HCT116 (cell line): ENCODE measurements at regions not wholly inside any gene's neighbourhood (a gene's known extent, or its start where the extent isn't known, plus 50 kb on each side); places are given as distances from the start of the nearest gene placed in this dataset.

ENCODE experiments used
- ATAC-seq: fragments of 200-7000 bp; cut with Tn5 transposase; 2 replicates; pipeline ENCODE4 v1.9.1; 2020; ENCODE audit warnings: mild to moderate bottlenecking, moderate library complexity
- BruUV-seq: library from RNA; stranded (reverse); fragments of 400-500 nt; replicated peaks from 2 replicates; lab custom pipeline; 2021; lab: Mats Ljungman, UMichigan
- CTCF ChIA-PET: fragments of 300-600 bp; sonication (Branson Sonifier 250); formaldehyde crosslinking; loops from one replicate; lab custom pipeline; 2021; ENCODE audit warnings: antibody characterized with exemption; lab: Charles Lee
- POLR2A ChIA-PET: fragments of 300-600, 350-600 bp; sonication (Branson Sonifier 250); formaldehyde crosslinking; loops from one replicate; lab custom pipeline; 2021; ENCODE audit warnings: antibody characterized with exemption; lab: Charles Lee
- RAD21 ChIA-PET, 2 experiments: fragments of 300-600 bp; sonication (Branson Sonifier 250); formaldehyde crosslinking; loops; one replicate each; lab custom pipeline; 2023; ENCODE audit warnings: low total read pairs in 2 of 2; ENCODE audit not compliant: uncharacterized antibody in 2 of 2, unreplicated experiment in 2 of 2, low non-redundant PET in 1 of 2; lab: Charles Lee
- DNase-seq: peaks from one replicate; pipeline ENCODE4 v3.0.0-alpha.2; 2010; ENCODE audit warnings: low read depth, low spot score
- H2AFZ ChIP-seq: fragments of 200-600 bp; shearing (Covaris generic), sonication (generic); 2 replicates; pipeline ENCODE4 v1.6.1; 2017; ENCODE audit warnings: low read depth, mixed run types, mixed read lengths, antibody characterized with exemption, low read length; ENCODE audit not compliant: poor library complexity, severe bottlenecking
- H3K27ac ChIP-seq: 2 replicates; pipeline ENCODE4 v1.5.1; 2012; ENCODE audit warnings: low read depth, low read length
- H3K27me3 ChIP-seq: fragments of 200-600 bp; sonication (generic); 2 replicates; pipeline ENCODE4 v1.6.1; 2016; ENCODE audit warnings: mixed run types, low read length, mixed read lengths; ENCODE audit not compliant: insufficient read depth
- H3K36me3 ChIP-seq, 2 experiments: fragments of 200-500 bp in 1 of 2; fragments of 200-600 bp in 1 of 2; sonication (Bioruptor generic) in 1 of 2; sonication (generic) in 1 of 2; 2 replicates each; pipeline versions ENCODE4 v1.5.1 to v1.6.1; 2014 to 2016; ENCODE audit warnings: low read length in 2 of 2, inconsistent platforms in 1 of 2, mixed read lengths in 1 of 2, mixed run types in 1 of 2; ENCODE audit not compliant: insufficient read depth in 2 of 2, control insufficient read depth in 1 of 2
- H3K4me1 ChIP-seq, 2 experiments: fragments of 200-600 bp in 1 of 2; sonication (generic) in 1 of 2; 2 replicates each; pipeline versions ENCODE4 v1.5.1 to v1.6.1; 2012 to 2017; ENCODE audit warnings: low read length in 2 of 2, inconsistent platforms in 1 of 2, mild to moderate bottlenecking in 1 of 2, mixed read lengths in 1 of 2, mixed run types in 1 of 2, moderate library complexity in 1 of 2; ENCODE audit not compliant: insufficient read depth in 2 of 2, control insufficient read depth in 1 of 2
- H3K4me2 ChIP-seq: fragments of 200-600 bp; sonication (generic); 2 replicates; pipeline ENCODE4 v1.6.1; 2017; ENCODE audit warnings: mixed run types, low read length, mixed read lengths
- H3K4me3 ChIP-seq, 2 experiments: fragments of 200-600 bp in 1 of 2; sonication (generic) in 1 of 2; replicated peaks in 1 of 2; 2 replicates each; pipeline ENCODE4 v1.5.1; 2011 to 2016; ENCODE audit warnings: low read length in 2 of 2, control low read depth in 1 of 2, low read depth in 1 of 2, mild to moderate bottlenecking in 1 of 2, mixed read lengths in 1 of 2, mixed run types in 1 of 2
- H3K79me2 ChIP-seq: fragments of 200-600 bp; sonication (generic); 2 replicates; pipeline ENCODE4 v1.6.1; 2017; ENCODE audit warnings: mild to moderate bottlenecking, mixed run types, low read length, moderate library complexity, mixed read lengths; ENCODE audit not compliant: insufficient read depth
- H3K9ac ChIP-seq: fragments of 200-600 bp; sonication (generic); 2 replicates; pipeline ENCODE4 v1.6.1; 2016; ENCODE audit warnings: low read length, mixed read lengths
- H3K9me2 ChIP-seq: fragments of 200-600 bp; sonication (generic), shearing (Covaris generic); 2 replicates; pipeline ENCODE4 v1.6.1; 2017; ENCODE audit warnings: mixed run types, mild to moderate bottlenecking, moderate library complexity; ENCODE audit not compliant: insufficient read depth
- H3K9me3 ChIP-seq, 2 experiments: fragments of 200-500 bp in 1 of 2; fragments of 200-600 bp in 1 of 2; sonication (Bioruptor generic) in 1 of 2; sonication (generic) in 1 of 2; 2 replicates each; pipeline ENCODE4 v1.6.1; 2014 to 2017; ENCODE audit warnings: low read length in 2 of 2, mixed read lengths in 2 of 2, inconsistent platforms in 1 of 2, low read depth in 1 of 2, mild to moderate bottlenecking in 1 of 2, mixed run types in 1 of 2, moderate library complexity in 1 of 2; ENCODE audit not compliant: control insufficient read depth in 1 of 2, insufficient read depth in 1 of 2
- H4K20me1 ChIP-seq: fragments of 200-600 bp; sonication (generic), shearing (Covaris generic); 2 replicates; pipeline ENCODE4 v1.6.1; 2017; ENCODE audit warnings: mixed run types, mild to moderate bottlenecking, moderate library complexity; ENCODE audit not compliant: insufficient read depth
- ATF3 ChIP-seq: IDR thresholded peaks from 2 replicates; pipeline ENCODE4 v1.6.1; 2012
- CBX3 ChIP-seq: IDR thresholded peaks from 2 replicates; pipeline ENCODE4 v1.6.1; 2012; ENCODE audit warnings: low read depth
- CEBPB ChIP-seq: IDR thresholded peaks from 2 replicates; pipeline ENCODE4 v1.6.1; 2012; ENCODE audit warnings: low read depth
- EGR1 ChIP-seq: IDR thresholded peaks from 2 replicates; pipeline ENCODE4 v1.6.1; 2012; ENCODE audit warnings: low read depth
- EZH2 ChIP-seq: fragments of 200-600 bp; sonication (generic); IDR thresholded peaks from 2 replicates; pipeline ENCODE4 v1.6.1; 2017; ENCODE audit warnings: antibody characterized with exemption, mixed run types
- EZH2phosphoT487 ChIP-seq: fragments of 200-600 bp; IDR thresholded peaks from 2 replicates; pipeline ENCODE4 v1.6.1; 2018; ENCODE audit warnings: antibody characterized with exemption, borderline replicate concordance
- JUND ChIP-seq: IDR thresholded peaks from 2 replicates; pipeline ENCODE4 v1.6.1; 2012
- MAX ChIP-seq: IDR thresholded peaks from 2 replicates; pipeline ENCODE4 v1.6.1; 2012
- POLR2A ChIP-seq: IDR thresholded peaks from 2 replicates; pipeline ENCODE4 v1.7.0; 2011; ENCODE audit warnings: borderline replicate concordance; ENCODE audit not compliant: insufficient read depth, insufficient read length; ENCODE audit errors: extremely low read depth
- POLR2AphosphoS5 ChIP-seq: IDR thresholded peaks from 2 replicates; pipeline ENCODE4 v1.6.1; 2011; ENCODE audit warnings: mild to moderate bottlenecking, low read depth, low read length, moderate library complexity
- RAD21 ChIP-seq: IDR thresholded peaks from 2 replicates; pipeline ENCODE4 v1.6.1; 2012; ENCODE audit warnings: low read depth, mild to moderate bottlenecking
- SIN3A ChIP-seq: IDR thresholded peaks from 2 replicates; pipeline ENCODE4 v1.6.1; 2012; ENCODE audit warnings: low read depth
- SRF ChIP-seq: IDR thresholded peaks from 2 replicates; pipeline ENCODE4 v1.6.1; 2012; ENCODE audit warnings: low read depth
- TCF7L2 ChIP-seq: IDR thresholded peaks from 2 replicates; pipeline ENCODE4 v1.7.0; 2011; ENCODE audit warnings: borderline replicate concordance, inconsistent platforms; ENCODE audit not compliant: insufficient read depth, insufficient read length; ENCODE audit errors: extremely low read depth
- YY1 ChIP-seq: IDR thresholded peaks from 2 replicates; pipeline ENCODE4 v1.6.1; 2011; ENCODE audit warnings: low read length, low read depth, moderate library complexity, mild to moderate bottlenecking; ENCODE audit not compliant: insufficient replicate concordance; ENCODE audit errors: extremely low read depth
- ZBTB33 ChIP-seq: IDR thresholded peaks from 2 replicates; pipeline ENCODE4 v1.6.1; 2011; ENCODE audit warnings: mild to moderate bottlenecking, low read length, moderate library complexity; ENCODE audit not compliant: insufficient replicate concordance; ENCODE audit errors: extremely low read depth
- ZFX ChIP-seq: fragments of 450-650 bp; IDR thresholded peaks from 2 replicates; pipeline ENCODE4 v1.6.1; 2017
- intact Hi-C: fragments of 100-400 bp; cut with micrococcal nuclease; formaldehyde crosslinking; loops from 2 replicates; pipeline ENCODE4 v1.10.0; 2022

- no peak overlapping the region for H3K9ac ChIP-seq
- intact Hi-C loops = no loop called here
- no peaks in the 10 kb centered on the region for H3K79me2 ChIP-seq
- H3K9me3 ChIP-seq = no peaks in the 10 kb centered on the region
- TF ChIP-seq SRF = no peak
- TF ChIP-seq JUND = no peak
- no peak for TF ChIP-seq CBX3
- no peak for TF ChIP-seq ATF3
- no peak for TF ChIP-seq POLR2AphosphoS5
- no peak for TF ChIP-seq CEBPB
- TF ChIP-seq MAX = no peak
- TF ChIP-seq EGR1 = no peak
- no peak for TF ChIP-seq YY1
- peak; percentile 48; the same call in 1 of the 2 replicates for ATAC-seq
- H3K36me3 ChIP-seq = no peaks in the 10 kb centered on the region
- H3K27ac ChIP-seq = no peak overlapping the region
- H2AFZ ChIP-seq = no peak overlapping the region
- H3K9me2 ChIP-seq = no peaks in the 10 kb centered on the region
- RAD21 ChIA-PET = no interaction called here
- peaks cover 11 to 16% of the 10 kb centered on the region in 2 experiments; a peak in 3 of 4 replicates for H3K4me1 ChIP-seq
- POLR2A ChIA-PET = no interaction called here
- CTCF ChIA-PET = no interaction called here
- H3K27me3 ChIP-seq = peaks cover 3% of the 10 kb centered on the region; the same call in 1 of the 2 replicates
- no peak for DNase-seq
- no TSS peak for BruUV-seq
- H3K4me2 ChIP-seq = no peak overlapping the region
- no peak overlapping the region for H3K4me3 ChIP-seq
- no peaks in the 10 kb centered on the region for H4K20me1 ChIP-seq
These were observed 58.9 kb upstream of the TRABD2B start for GRCh38 chr1:48055876-48056764.

- Histone ChIP-seq H3K4me2 (no peak overlapping the region), H3K4me1 (peaks cover 11 to 32% of the 10 kb centered on the region in 2 experiments; a peak in 3 of 4 replicates), H3K36me3 (no peaks in the 10 kb centered on the region), H3K27ac (no peak overlapping the region), H3K79me2 (no peaks in the 10 kb centered on the region), H2AFZ (no peak overlapping the region), H3K9me3 (no peaks in the 10 kb centered on the region), H3K4me3 (no peak overlapping the region), H3K27me3 (no peaks in the 10 kb centered on the region), H3K9me2 (no peaks in the 10 kb centered on the region), H3K9ac (no peak overlapping the region), H4K20me1 (no peaks in the 10 kb centered on the region)
- no peak for ATAC-seq
- intact Hi-C loops = no loop called here
- no peak for DNase-seq
- ChIA-PET CTCF (no interaction called here), POLR2A (no interaction called here), RAD21 (no interaction called here)
- no TSS peak for BruUV-seq
- TF ChIP-seq POLR2A (no peak), YY1 (no peak), ZBTB33 (no peak), EZH2 (no peak), SIN3A (no peak), TCF7L2 (no peak), EZH2phosphoT487 (no peak), RAD21 (no peak), SRF (no peak), ATF3 (no peak), ZFX (no peak), CEBPB (no peak)
These were observed 57.0 kb upstream of the TRABD2B start for GRCh38 chr1:48054232-48054631.
